Neural cell (in vitro differentiated cells): ENCODE measurements at regions not wholly inside any gene's neighbourhood (a gene's known extent, or its start where the extent isn't known, plus 50 kb on each side); places are given as distances from the start of the nearest gene placed in this dataset.

Experiments used
- H2AFZ ChIP-seq: fragments of 200-600, 300-800 bp; sonication (generic), shearing (Covaris generic); 2 replicates; pipeline ENCODE4 v1.6.0; 2014; ENCODE audit warnings: low read depth, mild to moderate bottlenecking, antibody characterized with exemption, low read length, moderate library complexity
- H3F3A ChIP-seq: fragments of 200-600 bp; shearing (Covaris generic); 2 replicates; pipeline ENCODE4 v1.6.1; 2016; ENCODE audit warnings: mild to moderate bottlenecking, moderate library complexity, mixed read lengths, antibody characterized with exemption, low read length; ENCODE audit not compliant: insufficient read depth, poor library complexity, severe bottlenecking
- H3K27ac ChIP-seq: fragments of 200-600, 300-800 bp; sonication (generic), shearing (Covaris generic); 2 replicates; pipeline ENCODE4 v1.5.1; 2014; ENCODE audit warnings: mild to moderate bottlenecking, low read length, moderate library complexity
- H3K27me3 ChIP-seq: fragments of 300-800, 200-600 bp; sonication (generic), shearing (Covaris generic); 2 replicates; pipeline ENCODE4 v1.6.0; 2014; ENCODE audit warnings: mild to moderate bottlenecking, low read depth, low read length, moderate library complexity; ENCODE audit not compliant: insufficient read depth
- H3K36me3 ChIP-seq: fragments of 300-800, 200-600 bp; sonication (generic), shearing (Covaris generic); 2 replicates; pipeline ENCODE4 v1.5.1; 2014; ENCODE audit warnings: mild to moderate bottlenecking, antibody characterized with exemption, low read length, moderate library complexity; ENCODE audit not compliant: insufficient read depth
- H3K4me2 ChIP-seq: fragments of 300-800, 200-600 bp; sonication (generic), shearing (Covaris generic); 2 replicates; pipeline ENCODE4 v1.6.0; 2014; ENCODE audit warnings: mild to moderate bottlenecking, low read length
- H3K4me3 ChIP-seq: fragments of 300-800, 200-600 bp; sonication (generic), shearing (Covaris generic); 2 replicates; pipeline ENCODE4 v1.5.1; 2014; ENCODE audit warnings: mild to moderate bottlenecking, low read length, moderate library complexity
- H3K79me2 ChIP-seq: fragments of 200-600 bp; shearing (Covaris generic); replicated peaks from 2 replicates; pipeline ENCODE4 v1.6.0; 2014; ENCODE audit warnings: mild to moderate bottlenecking, low read length, moderate library complexity; ENCODE audit not compliant: insufficient read depth
- H3K9ac ChIP-seq: fragments of 300-800, 200-600 bp; sonication (generic), shearing (Covaris generic); 2 replicates; pipeline ENCODE4 v1.6.1; 2016; ENCODE audit warnings: mild to moderate bottlenecking, low read length, mixed read lengths
- H3K9me2 ChIP-seq: fragments of 200-600 bp; shearing (Covaris generic); 2 replicates; pipeline ENCODE4 v1.6.1; 2016; ENCODE audit warnings: mild to moderate bottlenecking, low read length, mixed read lengths; ENCODE audit not compliant: insufficient read depth
- H3K9me3 ChIP-seq: fragments of 200-600, 300-800 bp; sonication (generic), shearing (Covaris generic); 2 replicates; pipeline ENCODE4 v1.6.1; 2016; ENCODE audit warnings: mild to moderate bottlenecking, mixed run types, low read length, moderate library complexity, mixed read lengths
- H4K20me1 ChIP-seq: fragments of 200-600 bp; shearing (Covaris generic); 2 replicates; pipeline ENCODE4 v1.6.1; 2016; ENCODE audit warnings: mild to moderate bottlenecking, mixed run types; ENCODE audit not compliant: insufficient read depth
- CTCF ChIP-seq: fragments of 450-650 bp; IDR thresholded peaks from 2 replicates; pipeline ENCODE4 v1.5.1; 2014; ENCODE audit warnings: antibody characterized with exemption, mild to moderate bottlenecking, moderate library complexity; ENCODE audit not compliant: poor library complexity, severe bottlenecking
- EP300 ChIP-seq: fragments of 450-650 bp; conservative IDR thresholded peaks from 2 replicates; pipeline ENCODE4 v1.6.1; 2014; ENCODE audit warnings: antibody characterized with exemption, mild to moderate bottlenecking, moderate library complexity; ENCODE audit not compliant: poor library complexity, severe bottlenecking
- EZH2 ChIP-seq: fragments of 200-600, 300-800 bp; shearing (Covaris generic), sonication (generic); IDR thresholded peaks from 2 replicates; pipeline ENCODE4 v1.6.1; 2014; ENCODE audit warnings: antibody characterized with exemption, low read length, borderline replicate concordance, mild to moderate bottlenecking; ENCODE audit not compliant: insufficient read depth, poor library complexity, severe bottlenecking
- MXI1 ChIP-seq: fragments of 450-650 bp; conservative IDR thresholded peaks from 2 replicates; pipeline ENCODE4 v1.6.1; 2014; ENCODE audit warnings: antibody characterized with exemption, mild to moderate bottlenecking; ENCODE audit not compliant: poor library complexity, severe bottlenecking
- POLR2AphosphoS5 ChIP-seq: IDR thresholded peaks from 2 replicates; pipeline ENCODE4 v1.6.1; 2012
- RAD21 ChIP-seq: fragments of 450-650 bp; conservative IDR thresholded peaks from 2 replicates; pipeline ENCODE4 v1.6.1; 2014; ENCODE audit warnings: antibody characterized with exemption, mild to moderate bottlenecking, moderate library complexity
- REST ChIP-seq: IDR thresholded peaks from 2 replicates; pipeline ENCODE4 v1.6.1; 2012; ENCODE audit warnings: borderline replicate concordance
- SMC3 ChIP-seq: fragments of 450-650 bp; conservative IDR thresholded peaks from 2 replicates; pipeline ENCODE4 v1.6.1; 2014; ENCODE audit warnings: antibody characterized with exemption, mild to moderate bottlenecking, moderate library complexity; ENCODE audit not compliant: poor library complexity
- TAF1 ChIP-seq: IDR thresholded peaks from 2 replicates; pipeline ENCODE4 v1.6.1; 2012; ENCODE audit warnings: low read depth

- Histone ChIP-seq H3K79me2 (no peaks in the 10 kb centered on the region), H3F3A (no peaks in the 10 kb centered on the region), H3K27ac (no peak overlapping the region), H3K9me3 (no peaks in the 10 kb centered on the region), H4K20me1 (no peaks in the 10 kb centered on the region), H3K36me3 (no peaks in the 10 kb centered on the region), H3K9ac (no peak overlapping the region), H3K27me3 (no peaks in the 10 kb centered on the region), H3K9me2 (no peaks in the 10 kb centered on the region), H3K4me3 (no peak overlapping the region), H2AFZ (no peak overlapping the region), H3K4me2 (no peak overlapping the region)
- TF ChIP-seq SMC3 = no peak
- no peak for TF ChIP-seq RAD21
- TF ChIP-seq REST = no peak
- TF ChIP-seq MXI1 = no peak
- TF ChIP-seq POLR2AphosphoS5 = no peak
- TF ChIP-seq TAF1 = no peak
Observed at GRCh38 chr17:21475571-21475970, 99.4 kb downstream of the KCNJ12 start.

- Histone ChIP-seq H3K9me2 (no peaks in the 10 kb centered on the region), H2AFZ (no peak overlapping the region), H3K79me2 (no peaks in the 10 kb centered on the region), H3K4me3 (no peak overlapping the region), H3F3A (no peaks in the 10 kb centered on the region), H3K9me3 (no peaks in the 10 kb centered on the region), H3K9ac (no peak overlapping the region), H4K20me1 (no peaks in the 10 kb centered on the region), H3K36me3 (no peaks in the 10 kb centered on the region), H3K4me2 (no peak overlapping the region), H3K27me3 (no peaks in the 10 kb centered on the region), H3K27ac (no peak overlapping the region)
- TF ChIP-seq MXI1 (no peak), RAD21 (no peak), REST (no peak), TAF1 (no peak), EP300 (no peak), CTCF (no peak), EZH2 (no peak), POLR2AphosphoS5 (no peak), SMC3 (no peak)
Observed at GRCh38 chr17:21476867-21477266, 100.7 kb downstream of the KCNJ12 start.
